Nephron progenitor cell (in vitro differentiated cells): ENCODE measurements at regions not wholly inside any gene's neighbourhood (a gene's known extent, or its start where the extent isn't known, plus 50 kb on each side); places are given as distances from the start of the nearest gene placed in this dataset.

Source experiments
- DNase-seq: peaks from one replicate; pipeline ENCODE4 v3.0.0; 2021
- H3K27ac Mint-ChIP-seq: 2 replicates; pipeline ENCODE4 v1.8.0; 2021; ENCODE audit warnings: mild to moderate bottlenecking, moderate library complexity, mixed read lengths
- H3K27me3 Mint-ChIP-seq: 2 replicates; pipeline ENCODE4 v1.8.0; 2021; ENCODE audit warnings: mild to moderate bottlenecking, low read depth, mixed read lengths; ENCODE audit not compliant: poor library complexity
- H3K36me3 Mint-ChIP-seq: 2 replicates; pipeline ENCODE4 v1.8.0; 2021; ENCODE audit warnings: low read depth, mixed read lengths
- H3K4me1 Mint-ChIP-seq: 2 replicates; pipeline ENCODE4 v1.8.0; 2021; ENCODE audit warnings: mixed read lengths
- H3K4me3 Mint-ChIP-seq: 2 replicates; pipeline ENCODE4 v1.8.0; 2021; ENCODE audit warnings: mild to moderate bottlenecking, moderate library complexity, mixed read lengths
- H3K9me3 Mint-ChIP-seq: 2 replicates; pipeline ENCODE4 v1.8.0; 2021; ENCODE audit warnings: mild to moderate bottlenecking, moderate library complexity, mixed read lengths
- TF ChIP-seq, protein P1 (sequence below): fragments of 200-600 bp; sonication (generic); IDR thresholded peaks from 2 replicates; pipeline ENCODE4 v1.5.0; 2021; ENCODE audit warnings: antibody characterized with exemption

DNA sequence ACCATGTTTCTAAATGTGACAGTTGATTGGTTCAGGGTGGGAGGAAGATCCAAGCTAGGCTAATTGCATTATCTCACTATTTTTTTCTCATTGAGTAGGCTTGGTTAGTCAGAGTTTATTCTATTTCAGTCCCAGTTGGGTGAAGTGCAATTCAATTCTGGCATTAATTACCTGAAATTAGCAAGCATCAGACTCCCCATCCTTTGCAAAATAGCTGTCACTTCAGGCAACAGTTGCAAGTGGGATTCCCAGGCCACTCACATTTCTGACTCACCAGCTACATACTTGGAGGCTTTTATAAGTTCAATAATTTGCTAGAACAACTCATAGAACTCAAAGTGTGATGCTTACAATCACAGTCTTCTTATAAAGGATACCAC lies 155.8 kb upstream of the HAND2 start:
- TF ChIP-seq, protein P1, sequence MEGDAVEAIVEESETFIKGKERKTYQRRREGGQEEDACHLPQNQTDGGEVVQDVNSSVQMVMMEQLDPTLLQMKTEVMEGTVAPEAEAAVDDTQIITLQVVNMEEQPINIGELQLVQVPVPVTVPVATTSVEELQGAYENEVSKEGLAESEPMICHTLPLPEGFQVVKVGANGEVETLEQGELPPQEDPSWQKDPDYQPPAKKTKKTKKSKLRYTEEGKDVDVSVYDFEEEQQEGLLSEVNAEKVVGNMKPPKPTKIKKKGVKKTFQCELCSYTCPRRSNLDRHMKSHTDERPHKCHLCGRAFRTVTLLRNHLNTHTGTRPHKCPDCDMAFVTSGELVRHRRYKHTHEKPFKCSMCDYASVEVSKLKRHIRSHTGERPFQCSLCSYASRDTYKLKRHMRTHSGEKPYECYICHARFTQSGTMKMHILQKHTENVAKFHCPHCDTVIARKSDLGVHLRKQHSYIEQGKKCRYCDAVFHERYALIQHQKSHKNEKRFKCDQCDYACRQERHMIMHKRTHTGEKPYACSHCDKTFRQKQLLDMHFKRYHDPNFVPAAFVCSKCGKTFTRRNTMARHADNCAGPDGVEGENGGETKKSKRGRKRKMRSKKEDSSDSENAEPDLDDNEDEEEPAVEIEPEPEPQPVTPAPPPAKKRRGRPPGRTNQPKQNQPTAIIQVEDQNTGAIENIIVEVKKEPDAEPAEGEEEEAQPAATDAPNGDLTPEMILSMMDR, result no peak
- Mint-ChIP-seq H3K4me3 (no peak overlapping the region), H3K9me3 (no peaks in the 10 kb centered on the region), H3K4me1 (no peaks in the 10 kb centered on the region), H3K27ac (no peak overlapping the region), H3K27me3 (peaks cover 21% of the 10 kb centered on the region), H3K36me3 (no peaks in the 10 kb centered on the region)
- DNase-seq, result no peak

DNA sequence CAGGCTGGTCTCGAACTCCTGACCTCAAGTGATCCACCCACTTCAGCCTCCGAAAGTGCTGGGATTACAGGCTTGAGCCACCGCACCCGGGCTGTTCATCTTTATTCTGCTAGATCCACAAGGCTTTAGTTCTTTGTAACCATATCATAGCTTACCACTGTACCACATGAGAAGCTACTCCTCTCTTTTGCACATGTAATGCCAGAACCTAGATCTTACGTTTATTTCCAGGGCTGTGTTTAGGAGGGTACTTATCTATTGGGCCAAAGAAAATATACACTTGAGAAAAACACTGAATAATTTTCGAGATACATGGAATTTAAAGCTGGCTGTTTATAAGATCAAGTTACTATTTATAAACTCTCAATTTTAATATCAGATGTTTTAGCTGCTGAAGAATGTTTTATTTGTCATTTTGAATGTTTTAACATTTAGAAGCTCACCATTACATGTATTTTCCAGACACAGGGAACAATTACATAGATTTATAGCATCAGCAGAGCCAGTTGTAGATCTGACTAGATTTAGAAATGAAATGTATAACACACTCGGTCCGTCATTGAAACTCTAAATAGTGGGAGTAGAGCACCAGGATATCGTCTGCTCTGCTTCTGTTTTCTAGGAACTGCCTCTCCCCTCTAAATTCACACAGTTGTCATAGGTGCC lies 155.3 kb upstream of the HAND2 start:
- H3K27me3 Mint-ChIP-seq, result peaks cover 19% of the 10 kb centered on the region
- TF ChIP-seq, protein P1, result no peak
- no peak overlapping the region for H3K4me3 Mint-ChIP-seq
- H3K9me3 Mint-ChIP-seq, result no peaks in the 10 kb centered on the region
- H3K36me3 Mint-ChIP-seq, result no peaks in the 10 kb centered on the region
- H3K4me1 Mint-ChIP-seq, result no peaks in the 10 kb centered on the region
- no peak for DNase-seq
- no peak overlapping the region for H3K27ac Mint-ChIP-seq

DNA sequence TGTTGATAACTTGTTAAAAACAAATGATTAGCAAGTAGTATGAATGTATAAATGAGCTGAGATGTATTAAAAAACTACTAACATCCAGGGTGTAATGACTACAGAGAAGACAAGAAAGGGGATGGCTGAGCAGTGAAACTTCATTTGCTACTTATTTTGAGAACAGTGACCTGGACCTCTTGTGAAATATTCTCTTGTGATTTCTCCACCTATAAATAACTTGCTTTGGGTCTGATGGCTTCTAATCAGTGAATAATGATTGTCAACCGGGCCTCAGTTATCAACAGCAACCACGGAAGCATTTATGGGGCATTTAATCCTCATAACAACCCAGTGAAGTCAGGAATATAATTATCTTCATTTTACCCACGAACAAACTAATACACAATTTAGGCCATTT lies 154.2 kb upstream of the HAND2 start:
- no peak for DNase-seq
- Mint-ChIP-seq H3K9me3 (no peaks in the 10 kb centered on the region), H3K27ac (no peak overlapping the region), H3K36me3 (no peaks in the 10 kb centered on the region), H3K4me3 (no peak overlapping the region), H3K4me1 (no peaks in the 10 kb centered on the region), H3K27me3 (peaks cover 18% of the 10 kb centered on the region)
- TF ChIP-seq, protein P1, result no peak

DNA sequence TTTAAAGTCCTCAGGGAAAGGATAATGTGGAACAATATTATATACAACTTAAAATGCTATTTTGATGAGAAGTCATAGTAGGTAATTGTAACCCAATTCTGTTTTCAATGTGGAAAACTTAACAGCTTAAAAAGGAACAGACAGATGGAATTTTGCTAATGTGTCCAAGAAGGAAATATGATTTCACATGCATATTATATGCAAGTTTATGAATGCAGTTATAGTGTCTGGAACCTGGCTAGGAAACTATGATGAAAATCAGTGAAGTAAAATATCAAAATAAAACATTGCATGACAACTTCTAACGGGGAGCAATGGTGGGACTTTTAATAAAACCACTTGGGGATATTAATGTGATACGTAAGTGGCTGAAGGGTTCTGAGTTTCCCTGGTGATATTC lies 152.6 kb upstream of the HAND2 start:
- Mint-ChIP-seq H3K27me3 (peaks cover 14% of the 10 kb centered on the region), H3K36me3 (no peaks in the 10 kb centered on the region), H3K27ac (no peak overlapping the region), H3K4me3 (no peak overlapping the region), H3K4me1 (no peaks in the 10 kb centered on the region), H3K9me3 (no peaks in the 10 kb centered on the region)
- TF ChIP-seq, protein P1, result no peak
- DNase-seq, result no peak

DNA sequence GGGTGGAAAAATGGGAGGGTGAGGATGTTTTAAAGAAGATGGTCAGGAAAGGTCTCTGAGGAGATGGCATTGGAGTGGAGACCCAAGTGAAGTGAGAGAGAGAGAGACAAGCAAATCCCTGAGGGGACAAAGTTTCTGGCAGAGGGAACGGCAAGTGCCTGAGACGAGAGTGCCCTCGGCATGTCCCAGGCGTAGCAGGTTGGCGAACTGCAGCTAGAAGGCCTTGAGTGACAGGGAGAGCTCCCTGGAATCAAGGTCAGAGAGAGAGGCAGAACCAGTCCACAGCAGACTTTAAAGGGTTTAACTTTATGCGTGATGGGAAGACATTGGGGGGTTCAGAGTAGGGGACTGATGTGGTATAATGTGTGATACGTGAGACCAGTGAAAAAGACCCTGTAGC lies 150.2 kb upstream of the HAND2 start:
- Mint-ChIP-seq H3K4me1 (no peaks in the 10 kb centered on the region), H3K9me3 (no peaks in the 10 kb centered on the region), H3K36me3 (no peaks in the 10 kb centered on the region), H3K27me3 (no peaks in the 10 kb centered on the region), H3K27ac (no peak overlapping the region), H3K4me3 (no peak overlapping the region)
- TF ChIP-seq, protein P1, result no peak
- DNase-seq, result no peak

DNA sequence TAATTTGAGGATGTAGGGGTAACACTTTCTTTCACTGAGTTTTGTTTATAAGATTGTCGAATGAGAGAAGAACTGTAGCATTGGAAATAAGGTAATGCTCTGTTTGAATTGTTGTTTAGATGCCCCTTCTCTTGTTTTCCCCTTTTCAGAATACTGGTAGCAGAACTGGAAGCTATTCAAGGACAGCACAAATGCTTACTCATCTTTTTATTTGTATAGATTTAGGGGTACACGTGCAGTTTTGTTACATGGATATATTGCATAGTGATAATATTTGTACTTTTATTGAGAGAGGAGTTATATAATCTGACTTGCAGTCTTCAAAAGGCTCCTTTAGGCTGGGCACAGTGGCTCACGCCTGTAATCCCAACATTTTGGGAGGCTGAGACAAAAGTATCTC lies 145.4 kb upstream of the HAND2 start:
- Mint-ChIP-seq H3K9me3 (no peaks in the 10 kb centered on the region), H3K27me3 (no peaks in the 10 kb centered on the region), H3K4me1 (no peaks in the 10 kb centered on the region), H3K36me3 (no peaks in the 10 kb centered on the region), H3K27ac (no peak overlapping the region), H3K4me3 (no peak overlapping the region)
- TF ChIP-seq, protein P1, result no peak
- DNase-seq, result no peak
